ENCODE measurements at regions not wholly inside any gene's neighbourhood (a gene's known extent, or its start where the extent isn't known, plus 50 kb on each side); places are given as distances from the start of the nearest gene placed in this dataset.

- TF ChIP-seq ELF1 (IDR thresholded peaks at IDR 0.05) (no peak), RFX5 (IDR thresholded peaks at IDR 0.05; ENCODE audit: low read length) (no peak), JUND (IDR thresholded peaks at IDR 0.05) (no peak), TCF12 (IDR thresholded peaks at IDR 0.05) (no peak), FOXJ3 (CRISPR knock-in tag; IDR thresholded peaks at IDR 0.05) (no peak), RAD21 (IDR thresholded peaks at IDR 0.05; ENCODE audit: low read length) (no peak)
These were observed 729.3 kb upstream of the KIF2B start for GRCh38 chr17:53093391-53093790.

GRCh38 chr17:53092072-53092471 lies 730.7 kb upstream of the KIF2B start:
- 59% methylated on average over 2 of the region's 2 CpGs for WGBS (ENCODE audit: low lambda C conversion rate)

More at GRCh38 chr17:53093391-53093790, 729.3 kb upstream of the KIF2B start:
- Histone ChIP-seq H3K79me2 (ENCODE audit: insufficient read depth) (no peaks in the 10 kb centered on the region), H3K4me2 (no peak overlapping the region), H3K9me2 (no peaks in the 10 kb centered on the region), H3K36me3 (replicated peaks in 1 of 2; ENCODE audit: control insufficient read depth in 1 of 2, insufficient read depth in 2 of 2, low read length in 1 of 2) (no peaks in the 10 kb centered on the region), H3K9ac (no peak overlapping the region), H3K27me3 (ENCODE audit: insufficient read depth) (no peaks in the 10 kb centered on the region), H3K27ac (ENCODE audit: low read depth in 2 of 2, low read length in 1 of 2) (no peak overlapping the region), H3K4me1 (ENCODE audit: control insufficient read depth in 1 of 2, insufficient read depth in 2 of 2, low read depth in 1 of 2, low read length in 1 of 2) (no peaks in the 10 kb centered on the region), H2AFZ (ENCODE audit: low read depth) (no peak overlapping the region), H3K9me3 (0 out of 2 replicates have a peak, but pooled peaks cover 8% of the 10 kb centered on the region), H3K4me3 (ENCODE audit: low read depth in 2 of 2, low read length in 1 of 2) (no peak overlapping the region), H4K20me1 (ENCODE audit: insufficient read depth) (no peaks in the 10 kb centered on the region), H3F3A (replicated peaks; ENCODE audit: insufficient read depth) (no peaks in the 10 kb centered on the region)
- ChIA-PET POLR2A (no interaction called here), CTCF (interaction anchor here (1.3 kb wide), 1 partner anchor 17 kb away, joined by 3 read pairs; no protein-coding TSS in a partner anchor)
- no peak for DNase-seq
- WGBS (ENCODE audit: low lambda C conversion rate) = 11% methylated on average over 1 of the region's 1 CpG

GRCh38 chr17:53090770-53091169 lies 732.0 kb upstream of the KIF2B start:
- no peak overlapping the region for H2AFZ ChIP-seq (ENCODE audit: low read depth)
- H3K9me3 ChIP-seq = peaks cover 4% of the 10 kb centered on the region; the same call in 1 of the 2 replicates
- no peak overlapping the region for H3K9ac ChIP-seq
- no peak for DNase-seq
- TF ChIP-seq POLR2AphosphoS5 (IDR thresholded peaks at IDR 0.05; ENCODE audit: low read depth, low read length) (no peak), RFX5 (IDR thresholded peaks at IDR 0.05; ENCODE audit: low read length) (no peak), IRF3 (IDR thresholded peaks at IDR 0.05; ENCODE audit: low read depth, low read length) (no peak), EP300 (IDR thresholded peaks at IDR 0.05; ENCODE audit: borderline replicate concordance in 1 of 2, low read depth in 1 of 2, low read length in 1 of 2) (no peak), NRF1 (IDR thresholded peaks at IDR 0.05; ENCODE audit: low read depth, low read length) (no peak), USF2 (IDR thresholded peaks at IDR 0.05; ENCODE audit: borderline replicate concordance, low read depth, low read length) (no peak), GABPA (IDR thresholded peaks at IDR 0.05; ENCODE audit: low read depth) (no peak), JUND (IDR thresholded peaks at IDR 0.05) (no peak), RAD21 (IDR thresholded peaks at IDR 0.05; ENCODE audit: low read length) (no peak), RXRA (IDR thresholded peaks at IDR 0.05; ENCODE audit: borderline replicate concordance, low read depth) (no peak), EZH2phosphoT487 (IDR thresholded peaks at IDR 0.05; ENCODE audit: borderline replicate concordance, low read depth) (no peak), REST (IDR thresholded peaks at IDR 0.05; ENCODE audit: low read depth, low read length) (no peak), SMC3 (IDR thresholded peaks at IDR 0.05; ENCODE audit: low read depth, low read length) (no peak), RCOR1 (IDR thresholded peaks at IDR 0.05; ENCODE audit: low read length) (no peak)
- no peaks in the 10 kb centered on the region for H3K36me3 ChIP-seq (replicated peaks in 1 of 2; ENCODE audit: control insufficient read depth in 1 of 2, insufficient read depth in 2 of 2, low read length in 1 of 2)
- no peaks in the 10 kb centered on the region for H3F3A ChIP-seq (replicated peaks; ENCODE audit: insufficient read depth)
- no peaks in the 10 kb centered on the region for H3K27me3 ChIP-seq (ENCODE audit: insufficient read depth)
- H3K4me3 ChIP-seq (ENCODE audit: low read depth in 2 of 2, low read length in 1 of 2) = no peak overlapping the region
- 11% methylated on average over 1 of the region's 1 CpG for WGBS (ENCODE audit: low lambda C conversion rate)
- ChIA-PET CTCF (no interaction called here), POLR2A (no interaction called here)
- no peaks in the 10 kb centered on the region for H3K79me2 ChIP-seq (ENCODE audit: insufficient read depth)
- no peak overlapping the region for H3K4me2 ChIP-seq
- H3K4me1 ChIP-seq (ENCODE audit: control insufficient read depth in 1 of 2, insufficient read depth in 2 of 2, low read depth in 1 of 2, low read length in 1 of 2) = no peaks in the 10 kb centered on the region
- no peaks in the 10 kb centered on the region for H3K9me2 ChIP-seq
- H3K27ac ChIP-seq (ENCODE audit: low read depth in 2 of 2, low read length in 1 of 2) = no peak overlapping the region
- H4K20me1 ChIP-seq (ENCODE audit: insufficient read depth) = no peaks in the 10 kb centered on the region

More at GRCh38 chr17:53092072-53092471, 730.7 kb upstream of the KIF2B start:
- ChIA-PET POLR2A (no interaction called here), CTCF (no interaction called here)
- H3F3A ChIP-seq (replicated peaks; ENCODE audit: insufficient read depth) = no peaks in the 10 kb centered on the region
- H3K4me1 ChIP-seq (ENCODE audit: control insufficient read depth in 1 of 2, insufficient read depth in 2 of 2, low read depth in 1 of 2, low read length in 1 of 2) = no peaks in the 10 kb centered on the region
- no peak overlapping the region for H3K4me3 ChIP-seq (ENCODE audit: low read depth in 2 of 2, low read length in 1 of 2)
- H3K27ac ChIP-seq (ENCODE audit: low read depth in 2 of 2, low read length in 1 of 2) = no peak overlapping the region
- no peaks in the 10 kb centered on the region for H3K36me3 ChIP-seq (replicated peaks in 1 of 2; ENCODE audit: control insufficient read depth in 1 of 2, insufficient read depth in 2 of 2, low read length in 1 of 2)
- TF ChIP-seq RFX5 (IDR thresholded peaks at IDR 0.05; ENCODE audit: low read length) (no peak), RXRA (IDR thresholded peaks at IDR 0.05; ENCODE audit: borderline replicate concordance, low read depth) (no peak), TCF12 (IDR thresholded peaks at IDR 0.05) (no peak), SIN3A (IDR thresholded peaks at IDR 0.05; ENCODE audit: borderline replicate concordance, low read depth, low read length) (no peak)
- H2AFZ ChIP-seq (ENCODE audit: low read depth) = no peak overlapping the region
- no peak overlapping the region for H3K9ac ChIP-seq
- no peaks in the 10 kb centered on the region for H4K20me1 ChIP-seq (ENCODE audit: insufficient read depth)
- DNase-seq = no peak
- no peaks in the 10 kb centered on the region for H3K27me3 ChIP-seq (ENCODE audit: insufficient read depth)
- H3K4me2 ChIP-seq = no peak overlapping the region
- H3K9me2 ChIP-seq = no peaks in the 10 kb centered on the region
- H3K79me2 ChIP-seq (ENCODE audit: insufficient read depth) = no peaks in the 10 kb centered on the region
- peaks cover 8% of the 10 kb centered on the region; the same call in 1 of the 2 replicates for H3K9me3 ChIP-seq
